Stimulated activated CD8-positive, alpha-beta memory T cell treated with anti-CD3 and anti-CD28 coated beads, Interleukin-15, amount 100 ng/mL, for 24 hours (primary cell): ENCODE measurements at regions not wholly inside any gene's neighbourhood (a gene's known extent, or its start where the extent isn't known, plus 50 kb on each side); places are given as distances from the start of the nearest gene placed in this dataset.
"Not testable (repeated sequence)": the region's sequence is repeated elsewhere in the genome, so short reads cannot be mapped to it uniquely, and the experiment has no call there.

Experiments used
- DNase-seq: peaks from one replicate; pipeline ENCODE4 v3.0.0-alpha.2; 2020; ENCODE audit warnings: low read depth

DNA sequence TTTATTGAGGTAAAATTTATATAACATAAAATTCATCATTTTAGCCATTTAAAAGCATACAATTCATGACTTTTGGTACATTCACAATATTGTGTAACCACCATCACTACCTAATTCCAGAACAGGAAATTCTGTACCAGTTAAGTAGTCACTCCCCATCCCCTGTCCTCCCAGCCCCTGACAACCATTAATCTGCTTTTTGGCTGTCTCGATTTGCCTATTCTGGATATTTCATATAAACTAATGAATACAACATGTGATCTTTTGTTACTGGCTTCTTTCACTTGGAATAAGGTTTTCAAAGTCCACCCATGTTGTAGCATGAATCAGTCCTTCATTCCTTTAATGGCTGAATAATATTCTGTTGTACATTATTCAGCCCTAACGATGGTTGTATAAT, 115.6 kb upstream of the KLF14 start:
- DNase-seq: no peak

DNA sequence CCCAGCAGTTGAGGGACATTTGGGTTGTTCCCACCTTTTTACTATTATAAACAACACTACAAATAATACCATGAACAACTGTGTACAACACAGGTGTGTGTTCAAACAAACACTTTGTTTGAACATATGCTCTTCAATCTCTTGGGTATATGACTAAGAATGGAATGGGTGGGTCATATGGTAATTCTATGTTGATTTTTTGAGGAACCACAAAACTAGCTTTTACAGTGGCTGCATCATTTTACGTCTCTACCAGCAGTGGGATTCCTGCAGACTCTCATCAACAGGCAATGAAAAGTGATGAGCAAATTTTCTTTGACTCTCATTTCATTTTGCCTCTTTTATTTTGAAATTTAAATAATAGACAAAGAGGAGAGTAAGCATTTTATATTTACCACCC, 116.9 kb upstream of the KLF14 start:
- no peak for DNase-seq

DNA sequence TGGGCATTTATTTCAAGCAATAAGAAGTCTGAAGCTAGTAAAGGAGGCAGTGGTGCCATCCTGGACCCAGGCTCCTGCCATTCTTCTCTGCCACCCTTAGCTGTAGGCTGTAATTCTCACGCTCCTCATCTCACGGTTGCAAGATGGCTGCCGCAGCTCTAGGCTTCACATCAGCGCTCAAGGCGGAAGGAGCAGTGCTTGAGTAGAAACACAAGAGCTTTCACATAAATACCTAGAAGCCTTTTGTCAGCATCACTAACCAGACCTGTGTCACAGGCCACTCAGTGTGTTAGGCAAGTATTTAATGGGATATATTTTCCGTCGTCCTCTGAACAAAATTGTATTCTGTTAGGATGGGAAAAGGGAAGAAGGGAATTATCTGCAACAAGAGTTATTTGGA, 118.9 kb upstream of the KLF14 start:
- no peak for DNase-seq

DNA sequence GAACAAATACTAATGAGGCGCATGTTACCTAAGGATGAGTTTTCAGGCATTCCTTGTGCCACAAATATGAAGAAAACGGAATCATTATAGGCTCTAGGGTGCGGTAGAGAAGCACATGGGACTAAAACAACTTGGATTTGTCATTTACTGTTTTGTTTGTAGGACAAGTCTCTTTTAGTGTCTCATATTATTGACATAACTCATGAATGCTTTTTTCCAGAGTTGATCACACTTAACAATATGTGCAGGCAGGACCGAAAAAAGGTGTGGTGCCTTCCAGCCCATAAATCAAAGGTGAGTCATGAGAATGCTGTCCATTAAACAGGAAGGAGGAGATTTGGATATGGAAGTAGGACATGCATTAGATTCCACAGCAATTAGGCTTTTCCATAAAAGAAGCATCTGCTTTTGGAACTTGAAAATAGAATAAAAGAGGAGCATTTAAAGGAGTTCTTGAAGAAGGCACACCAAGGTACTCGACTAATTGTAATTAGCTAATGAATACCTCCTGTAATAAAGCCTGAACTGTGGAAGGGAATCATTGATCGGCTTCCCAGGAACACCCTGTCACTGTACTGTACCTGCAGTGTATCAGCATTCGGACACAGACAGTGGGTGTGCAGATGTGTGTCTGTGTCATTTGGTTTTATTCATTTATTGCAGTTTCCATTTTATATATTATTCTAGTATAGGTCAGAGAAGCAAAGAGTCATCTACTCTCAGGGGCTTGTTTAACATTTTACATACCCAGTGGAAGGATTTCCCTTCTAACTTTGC, 119.7 kb upstream of the KLF14 start:
- DNase-seq: no peak

DNA sequence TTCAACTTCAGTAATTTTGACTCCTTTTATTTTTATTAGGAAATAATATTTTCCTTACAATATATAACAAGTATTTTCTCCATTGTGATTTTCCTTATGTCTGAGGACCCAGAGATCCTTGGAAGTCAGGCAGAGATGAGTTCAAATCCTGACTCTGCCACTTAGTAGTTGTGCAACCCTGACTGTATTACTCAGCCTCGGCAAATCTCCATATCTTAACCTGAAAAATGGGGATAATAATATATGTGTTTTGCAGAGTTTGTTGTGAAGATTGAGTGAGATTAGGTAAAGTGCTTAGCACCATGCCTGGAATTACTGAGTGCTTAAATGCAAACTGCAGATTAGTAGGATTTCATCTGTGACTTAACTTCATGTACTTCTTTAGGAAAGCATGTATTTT, 120.5 kb upstream of the KLF14 start:
- DNase-seq: no peak

DNA sequence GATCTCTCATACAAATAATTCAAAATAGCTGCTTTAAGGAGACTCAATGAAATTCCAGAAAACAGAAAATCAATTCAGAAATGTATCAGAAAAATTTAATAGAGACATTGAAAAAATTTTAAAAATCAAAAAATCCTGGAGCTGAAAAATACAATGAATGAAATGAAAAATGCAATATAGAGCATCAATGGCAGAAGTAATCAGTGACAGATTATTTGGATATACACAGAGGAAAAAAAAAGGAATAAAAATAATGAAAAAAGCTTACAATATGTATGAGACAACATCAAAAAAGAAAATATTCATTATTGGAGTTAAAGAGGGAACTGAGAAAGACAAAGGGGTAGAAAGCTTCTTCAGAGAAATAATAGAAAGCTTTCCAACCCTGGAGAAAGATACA, 122.9 kb upstream of the KLF14 start:
- no peak for DNase-seq

DNA sequence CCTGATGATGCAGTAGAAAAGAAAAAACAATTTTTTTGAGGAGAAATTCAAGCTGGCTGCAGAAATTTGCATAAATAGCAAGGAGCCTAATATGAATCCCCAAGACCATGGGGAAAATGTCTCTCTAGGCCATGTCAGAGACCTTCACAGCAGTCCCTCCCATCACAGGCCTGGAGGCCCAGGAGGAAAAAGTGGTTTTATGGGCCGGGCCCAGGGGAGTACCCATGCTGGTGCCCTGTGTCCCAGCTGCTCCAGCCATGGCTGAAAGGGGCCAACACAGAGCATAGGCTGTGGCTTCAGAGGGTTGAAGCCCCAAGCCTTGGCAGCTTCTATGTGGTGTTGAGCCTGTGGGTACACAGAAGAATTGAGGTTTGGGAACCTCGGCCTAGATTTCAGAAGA, 126.8 kb upstream of the KLF14 start:
- not testable (repeated sequence) for DNase-seq

DNA sequence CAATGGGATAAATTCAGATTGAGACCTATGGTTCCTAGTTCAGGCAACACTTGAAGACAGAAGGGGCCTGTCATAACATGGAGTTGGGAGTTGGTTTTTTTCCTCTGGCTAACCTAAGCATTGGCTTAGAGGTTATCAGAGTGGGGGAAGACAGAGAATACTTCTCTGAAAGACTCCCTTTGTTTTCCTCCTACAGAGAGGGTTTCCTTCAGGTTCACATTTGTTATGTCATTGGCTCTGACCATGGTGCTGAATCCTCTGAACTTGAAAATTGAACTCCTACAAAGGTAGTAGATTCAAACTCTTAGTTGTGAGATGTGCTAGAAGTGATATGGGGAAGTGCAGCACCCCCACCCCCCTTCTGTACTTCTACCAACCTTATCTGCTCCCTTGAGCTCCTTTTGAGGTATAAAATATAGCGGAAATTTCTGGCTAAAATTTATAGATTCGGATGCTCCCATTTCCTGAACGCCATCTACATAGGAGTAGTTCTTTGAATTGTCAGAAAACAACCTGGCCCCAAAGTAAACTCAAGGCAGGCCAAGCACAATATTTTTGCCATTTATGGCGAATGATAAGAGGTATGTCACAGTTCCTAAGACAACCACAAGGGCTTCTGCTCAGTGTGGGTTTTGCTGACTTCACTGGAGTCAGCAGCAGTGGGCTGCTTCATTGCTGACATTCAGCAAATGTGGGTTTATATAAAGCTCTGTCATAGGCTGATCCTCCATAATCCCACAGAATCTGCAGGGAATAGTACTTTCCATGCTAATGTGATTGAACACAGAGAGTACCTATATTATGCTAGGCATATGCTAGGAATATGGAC, 131.6 kb upstream of the KLF14 start:
- DNase-seq: no peak

DNA sequence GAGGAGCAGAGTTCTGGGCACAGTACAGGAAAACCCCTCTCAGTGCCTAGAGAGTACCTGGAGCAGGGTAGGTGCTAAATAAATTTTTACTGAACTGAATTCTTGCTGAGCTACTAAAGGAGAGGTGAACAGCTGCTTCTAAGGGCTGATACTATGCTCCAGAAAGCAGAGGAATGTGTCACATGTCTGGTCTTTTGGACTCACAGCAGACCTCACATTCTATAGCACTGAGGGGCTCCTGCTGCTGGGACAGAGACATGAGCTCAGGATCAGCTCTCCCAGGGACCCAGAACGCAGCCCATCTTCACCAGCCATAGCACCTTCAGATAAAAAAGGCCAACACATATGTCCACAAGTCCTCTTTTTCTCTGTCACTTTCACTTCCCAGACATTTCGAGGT, 133.0 kb upstream of the KLF14 start:
- no peak for DNase-seq

DNA sequence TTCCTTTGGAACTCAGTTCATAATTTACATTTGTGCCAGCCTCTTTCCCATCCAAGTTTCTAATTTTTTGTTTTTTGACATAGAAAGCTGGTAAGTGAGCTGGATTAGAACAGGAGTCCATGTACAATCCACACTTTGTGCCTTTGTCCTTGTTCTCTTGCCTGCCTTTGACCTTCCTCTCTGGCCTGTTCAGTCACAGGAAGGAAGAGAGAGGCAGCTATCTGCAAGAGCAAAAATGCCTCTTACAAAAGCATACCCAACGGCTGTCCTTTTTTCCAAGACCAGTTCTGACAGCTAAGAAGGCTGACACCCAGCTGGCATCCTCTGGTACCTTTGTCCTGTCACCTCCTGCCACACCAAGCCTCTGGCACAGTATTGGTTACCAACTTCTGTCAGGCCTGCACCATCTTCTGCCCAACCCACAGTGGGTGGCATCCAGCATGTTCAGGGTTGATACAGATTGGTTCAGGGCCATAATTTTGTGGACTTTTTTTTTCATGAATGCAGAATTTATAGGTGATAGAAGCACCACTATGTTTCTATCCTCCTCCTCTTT, 133.7 kb upstream of the KLF14 start:
- no peak for DNase-seq

DNA sequence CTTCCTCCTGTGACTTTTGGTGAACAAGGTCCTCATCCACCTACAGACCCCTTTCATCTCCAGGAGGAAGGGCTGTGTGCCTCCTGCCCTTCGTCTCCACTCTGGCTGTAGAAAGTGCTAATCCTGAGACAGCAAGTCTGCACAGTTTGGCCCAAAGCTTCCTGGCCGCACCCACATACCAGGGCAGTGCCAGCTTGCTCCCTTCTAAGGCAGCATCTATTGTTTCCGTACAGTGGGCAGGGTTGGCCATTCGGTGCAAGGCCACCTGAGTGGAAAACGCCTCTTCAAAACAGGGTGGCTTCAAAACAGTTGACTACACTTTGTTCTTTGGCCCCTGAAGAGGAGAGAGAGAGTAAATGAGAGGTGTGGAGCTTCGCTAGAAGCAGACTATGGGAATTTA, 134.1 kb upstream of the KLF14 start:
- no peak for DNase-seq

DNA sequence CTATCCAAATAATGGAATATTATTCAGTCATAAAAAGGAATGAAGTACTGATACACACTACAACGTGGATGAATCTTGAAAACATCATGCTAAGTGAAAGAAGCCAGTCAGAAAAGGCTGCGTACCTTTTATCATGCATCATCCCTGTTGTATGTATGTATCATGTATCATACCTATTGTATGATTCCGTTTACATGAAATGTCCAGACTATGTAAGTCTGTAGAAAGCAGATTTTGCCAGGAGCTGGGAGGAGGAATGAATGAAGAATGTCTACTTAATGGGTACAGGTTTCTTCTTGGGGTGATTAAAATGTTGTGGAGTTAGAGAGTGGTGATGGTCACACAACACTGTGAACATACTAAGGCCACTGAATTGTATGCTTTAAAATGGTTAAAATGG, 135.9 kb upstream of the KLF14 start:
- DNase-seq: no peak

DNA sequence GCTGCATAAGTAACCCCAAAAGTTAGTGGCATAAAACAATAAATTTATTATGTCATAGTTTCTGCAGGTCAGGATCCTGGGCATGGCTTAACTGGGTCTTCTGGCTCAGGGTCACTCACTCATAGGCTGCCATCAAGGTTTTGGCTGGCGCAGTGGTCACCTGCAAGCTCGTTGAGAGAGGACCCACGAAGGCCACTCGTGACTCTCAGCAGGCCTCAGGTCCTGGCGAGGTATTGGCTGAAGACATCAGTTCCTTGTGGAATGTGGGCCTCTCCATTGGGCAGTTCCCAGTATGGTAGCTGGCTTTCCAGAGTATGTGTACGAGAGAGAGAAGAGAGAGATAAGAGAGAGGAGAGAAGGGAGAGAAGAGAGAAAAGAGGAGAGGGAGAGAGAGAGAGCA, 138.3 kb upstream of the KLF14 start:
- no peak for DNase-seq

DNA sequence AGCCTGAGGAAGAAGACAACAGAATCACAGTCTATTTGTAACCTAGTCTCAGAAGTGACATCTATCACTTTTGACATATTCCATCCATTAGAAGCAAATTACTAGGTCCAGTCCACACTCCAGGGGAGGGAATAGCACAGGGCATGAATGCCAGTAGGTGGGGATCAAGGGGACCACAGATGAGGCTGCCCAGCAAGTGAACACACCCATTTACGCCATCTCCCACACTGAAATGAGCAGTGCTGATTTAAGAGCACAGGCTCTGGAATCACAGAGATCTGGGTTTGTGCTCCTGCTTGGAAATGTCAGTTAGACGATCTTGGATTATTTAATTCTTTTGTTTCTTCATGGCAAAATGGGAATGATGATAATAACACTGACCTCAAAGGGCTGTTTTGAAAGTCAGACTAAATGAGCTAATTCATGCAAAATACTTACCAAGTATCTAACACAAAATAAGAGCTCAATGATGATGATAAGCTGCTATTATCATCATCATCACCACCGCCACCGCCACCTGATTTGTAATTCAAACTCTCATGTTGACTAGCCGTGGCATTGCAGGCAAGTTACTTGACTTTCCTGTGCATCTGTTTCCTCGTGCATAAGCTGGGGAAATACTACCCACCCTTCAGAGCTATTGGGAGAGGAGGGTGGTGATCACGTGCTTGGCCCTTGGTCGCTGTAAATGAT, 138.9 kb upstream of the KLF14 start:
- DNase-seq: no peak

DNA sequence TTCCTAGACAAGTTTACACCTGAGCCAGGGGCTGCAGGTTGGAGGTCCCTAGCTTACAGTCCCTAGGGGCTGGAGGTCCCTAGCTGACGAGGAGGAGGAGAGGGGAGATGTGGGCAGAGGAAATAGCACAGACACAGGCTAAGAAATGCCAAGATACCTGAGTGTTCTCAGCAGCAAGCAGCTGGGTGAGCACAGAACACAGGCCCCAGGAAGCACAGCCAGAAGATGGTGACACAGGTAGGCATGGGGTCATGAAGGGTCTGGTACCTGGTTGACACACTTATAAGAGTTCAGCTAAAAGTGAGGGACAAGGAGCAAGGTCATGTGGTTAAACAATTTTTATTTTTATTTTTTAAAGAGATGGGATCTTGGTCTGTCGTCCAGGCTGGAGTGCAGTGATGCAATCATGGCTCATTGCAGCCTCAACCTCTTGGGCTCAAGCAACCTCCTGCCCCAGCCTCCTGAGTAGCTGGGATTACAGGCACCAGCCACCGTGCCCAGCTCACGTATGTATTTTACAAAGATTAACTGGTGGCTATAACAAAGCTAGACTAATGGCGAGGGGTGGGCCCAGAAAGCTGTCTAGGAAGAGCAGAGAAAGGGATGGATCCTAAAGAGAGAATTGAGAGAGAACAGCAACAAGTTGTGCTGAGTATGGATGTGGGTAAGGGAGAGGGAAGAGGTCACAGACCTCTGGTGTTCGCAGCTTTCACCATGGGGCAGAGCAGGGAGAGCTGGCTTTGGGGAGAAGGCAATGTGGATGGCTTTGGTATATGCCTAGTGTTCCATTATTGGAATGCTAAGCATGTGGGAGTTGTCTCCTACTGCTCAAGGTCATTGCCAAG, 140.3 kb upstream of the KLF14 start:
- no peak for DNase-seq

DNA sequence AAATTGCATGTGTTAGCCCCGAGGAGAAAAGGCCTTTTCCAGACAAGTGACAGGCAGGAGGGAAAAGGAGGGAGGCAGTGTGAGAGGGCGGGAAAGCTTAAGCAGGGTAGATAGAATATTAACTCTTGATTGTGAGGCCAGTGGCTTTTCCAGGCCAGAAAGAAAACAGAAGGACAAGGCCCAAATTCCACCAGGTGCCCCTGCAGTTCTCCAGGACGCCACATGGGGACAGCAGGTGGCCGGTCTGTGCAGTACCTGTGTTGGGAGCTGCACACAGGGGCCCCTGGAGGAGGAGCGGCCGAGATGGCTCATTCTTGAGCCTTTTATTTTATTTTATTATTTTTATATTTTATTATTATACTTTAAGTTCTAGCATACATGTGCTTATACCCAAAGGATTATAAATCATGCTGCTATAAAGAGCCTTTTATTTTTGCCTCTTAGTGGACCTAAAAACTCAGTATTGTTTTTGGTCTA, 141.3 kb upstream of the KLF14 start:
- no peak for DNase-seq

DNA sequence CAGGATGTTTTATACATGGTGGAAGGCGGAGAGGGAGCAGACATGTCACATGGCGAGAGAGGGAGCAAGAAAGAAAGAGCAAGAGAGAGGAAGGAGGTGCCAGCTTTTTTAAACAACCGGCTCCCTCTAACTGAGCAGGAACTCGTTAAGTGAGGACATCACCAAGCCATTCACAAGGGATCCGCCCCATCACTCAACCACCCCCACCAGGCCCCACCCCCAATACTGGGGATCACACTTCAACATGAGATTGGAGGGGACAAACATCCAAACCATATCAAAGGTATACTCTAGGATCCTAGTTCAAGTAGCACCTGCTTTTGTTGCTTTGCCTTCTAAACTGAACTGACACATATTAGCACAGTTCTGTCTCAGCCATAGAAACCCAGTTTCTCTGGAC, 141.9 kb upstream of the KLF14 start:
- no peak for DNase-seq

DNA sequence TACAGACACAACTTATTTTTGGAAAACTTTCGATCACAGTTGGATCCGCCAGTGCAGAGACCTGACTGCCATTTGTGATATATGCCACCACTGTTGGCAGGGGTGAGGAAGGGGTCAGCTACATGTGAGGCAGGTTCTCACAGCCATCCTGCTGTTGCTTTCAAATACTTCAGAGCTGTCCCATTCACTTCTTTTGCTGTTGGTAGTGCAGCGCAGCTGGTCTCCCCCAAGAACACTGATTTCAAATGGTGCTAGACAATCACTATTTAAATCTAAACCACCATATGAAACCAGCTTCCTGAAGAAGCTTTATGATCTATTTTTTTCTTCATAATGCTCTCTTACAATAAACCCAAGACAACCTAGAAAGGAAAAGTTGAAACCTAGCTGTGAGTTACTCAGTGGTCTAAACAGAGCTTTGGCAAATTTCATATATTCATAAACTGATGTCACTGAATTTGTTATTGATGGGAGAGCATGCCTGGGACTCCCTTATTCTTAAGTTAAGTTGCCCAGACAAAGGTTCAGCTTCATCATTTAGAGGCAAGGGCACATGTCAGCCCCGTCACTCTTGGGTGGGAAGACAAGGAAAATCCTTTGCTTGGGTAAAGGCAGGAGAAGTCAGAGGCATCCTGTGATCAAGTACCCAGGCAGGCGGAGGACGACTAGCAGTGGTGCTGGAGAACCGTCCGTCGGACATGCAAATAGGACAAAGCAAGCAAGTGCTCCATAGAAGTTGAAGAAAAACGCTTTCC, 143.4 kb upstream of the KLF14 start:
- DNase-seq: no peak

DNA sequence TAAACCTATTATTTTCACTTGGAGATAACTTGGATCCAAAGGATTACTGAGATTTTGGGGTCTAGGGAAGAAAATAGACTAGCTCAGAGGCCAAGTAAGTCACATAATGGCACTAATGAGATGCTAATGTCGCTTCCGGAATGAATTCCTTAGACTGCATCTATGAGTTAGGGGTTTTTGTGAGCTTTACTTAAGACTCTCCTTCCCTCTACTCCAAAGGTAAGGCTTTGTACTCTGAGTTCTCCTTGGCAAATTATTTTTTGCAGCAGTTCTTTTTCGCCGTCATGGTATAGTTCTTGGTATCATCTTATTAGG, 143.9 kb upstream of the KLF14 start:
- DNase-seq: no peak

DNA sequence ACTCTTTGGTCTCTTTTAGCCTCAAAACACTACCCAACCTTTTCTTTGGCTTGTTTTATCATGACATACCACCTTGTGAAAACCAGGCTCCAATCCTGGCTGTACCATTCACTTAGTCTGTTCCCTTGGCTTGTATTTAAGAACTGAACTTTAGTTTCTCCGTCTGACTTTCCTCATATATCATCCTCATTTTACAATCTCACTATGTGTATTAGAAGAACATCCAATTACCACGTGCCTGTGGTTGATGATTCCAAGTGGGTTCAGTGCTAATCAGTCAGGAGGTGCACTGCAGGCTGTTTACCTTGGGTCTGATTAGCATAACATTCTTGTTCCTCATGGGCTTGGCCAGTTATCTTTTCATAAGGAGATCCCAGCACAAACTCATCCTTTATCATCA, 144.8 kb upstream of the KLF14 start:
- DNase-seq: no peak

DNA sequence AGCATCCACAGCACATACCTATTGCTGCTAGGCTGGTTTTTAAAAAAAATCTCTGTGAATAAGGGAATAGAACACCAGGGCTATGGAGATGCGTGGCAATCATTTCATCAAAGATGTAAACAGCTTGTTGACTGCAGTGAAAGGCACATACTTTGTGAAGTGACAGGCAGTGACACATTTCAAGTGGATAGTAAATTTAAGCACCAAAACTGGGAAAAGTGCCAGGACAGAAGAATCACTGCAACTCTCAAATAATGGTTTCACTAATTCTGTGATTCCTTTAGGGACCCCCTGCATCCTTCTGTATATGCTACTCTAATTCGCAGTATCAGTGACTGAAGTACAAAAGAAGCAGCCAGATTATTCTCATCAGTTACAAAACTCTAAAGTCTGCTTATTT, 145.2 kb upstream of the KLF14 start:
- no peak for DNase-seq
